HG02852 (cell line): ENCODE measurements at regions not wholly inside any gene's neighbourhood (a gene's known extent, or its start where the extent isn't known, plus 50 kb on each side); places are given as distances from the start of the nearest gene placed in this dataset.

ENCODE experiments used
- ATAC-seq: cut with Tn5 transposase; IDR thresholded peaks from one replicate; pipeline ENCODE4 v1.9.1; 2021; ENCODE audit warnings: mild to moderate bottlenecking, moderate library complexity; ENCODE audit not compliant: unreplicated experiment

- ATAC-seq: no peak
Observed at GRCh38 chr2:13576406-13577036, 859.8 kb downstream of the TRIB2 start.

DNA sequence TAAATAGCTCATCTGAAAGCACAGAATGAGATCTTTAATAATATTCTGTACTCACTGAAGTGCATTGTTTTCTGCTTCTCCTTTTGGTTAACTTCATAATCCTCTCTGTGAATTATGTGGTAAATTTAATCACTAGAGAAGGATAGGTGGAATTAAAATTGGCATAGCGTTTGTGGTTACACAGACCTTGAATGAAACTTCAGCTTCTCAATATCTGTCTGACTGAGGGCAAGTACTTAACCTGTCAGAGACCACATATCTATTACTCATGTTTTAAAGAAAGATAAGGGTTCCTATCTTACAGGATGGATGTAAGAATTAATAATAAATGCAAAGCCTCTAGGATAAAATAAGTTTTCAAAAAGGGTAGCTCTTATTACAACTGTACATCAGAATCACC is 861.8 kb downstream of the TRIB2 start:
- no peak for ATAC-seq

DNA sequence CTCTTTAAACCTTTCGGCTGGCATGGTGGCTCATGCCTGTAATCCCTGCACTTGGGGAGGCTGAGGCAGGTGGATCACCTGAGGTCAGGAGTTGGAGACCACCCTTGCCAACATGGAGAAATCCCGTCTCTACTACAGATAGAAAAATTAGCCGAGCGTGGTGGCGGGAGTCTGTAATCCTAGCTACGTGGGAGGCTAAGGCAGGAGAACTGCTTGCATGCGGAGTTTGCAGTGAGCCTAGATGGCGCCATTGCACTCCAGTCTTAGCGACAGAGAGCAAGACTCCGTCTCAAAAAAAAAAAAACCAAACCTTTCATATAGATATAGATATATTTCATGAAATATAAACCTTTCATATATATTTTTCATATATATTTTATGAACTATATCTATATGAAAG is 864.7 kb downstream of the TRIB2 start:
- ATAC-seq: no peak

DNA sequence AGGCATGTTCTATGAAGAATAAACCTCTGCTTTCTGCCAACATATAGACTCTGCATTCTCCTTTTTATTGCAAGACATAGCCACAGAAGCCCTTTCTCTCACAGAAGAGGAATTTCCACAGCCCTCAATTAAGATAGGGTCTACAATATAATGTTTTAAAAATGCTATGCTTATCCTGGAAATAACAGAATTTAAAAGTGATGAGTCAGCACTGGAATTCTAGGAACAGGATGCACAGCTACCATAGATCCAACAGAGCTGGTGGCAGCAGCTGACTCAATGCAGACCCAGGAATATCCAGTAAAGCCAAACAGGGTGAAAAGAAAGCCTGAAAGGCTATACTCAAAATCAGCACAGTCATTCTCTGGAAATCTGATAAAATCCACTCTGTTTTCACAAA is 866.9 kb downstream of the TRIB2 start:
- no peak for ATAC-seq

- no peak for ATAC-seq
Observed at GRCh38 chr2:13584020-13584419, 867.3 kb downstream of the TRIB2 start.

DNA sequence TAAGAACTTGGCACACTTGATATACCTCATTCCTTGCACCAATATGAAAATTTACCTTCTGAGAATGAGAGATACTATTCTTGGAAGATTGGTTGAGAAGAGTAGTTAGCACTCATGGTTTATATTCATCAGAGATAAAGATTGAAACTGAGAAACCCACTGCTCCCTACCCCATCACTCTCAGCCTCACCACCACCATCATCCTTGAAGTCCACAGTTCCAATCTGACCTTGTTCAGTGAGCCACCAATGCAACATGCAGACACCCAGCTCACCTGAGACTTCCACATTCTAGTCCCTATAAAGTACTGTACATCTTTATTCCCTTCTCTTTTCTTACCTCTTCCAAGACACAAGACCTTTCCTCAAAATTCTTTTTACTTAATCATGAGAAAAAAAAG is 869.0 kb downstream of the TRIB2 start:
- no peak for ATAC-seq

GRCh38 chr2:13596233-13596632 is 879.5 kb downstream of the TRIB2 start:
- ATAC-seq: no peak

- no peak for ATAC-seq
Observed at GRCh38 chr2:13597176-13597575, 880.4 kb downstream of the TRIB2 start.

GRCh38 chr2:13601506-13601905 is 884.8 kb downstream of the TRIB2 start:
- no peak for ATAC-seq

- ATAC-seq: no peak
Observed at GRCh38 chr2:13604951-13605661, 888.4 kb downstream of the TRIB2 start.

- peak; percentile 45 for ATAC-seq
Observed at GRCh38 chr2:13607139-13607538, 890.4 kb downstream of the TRIB2 start.

DNA sequence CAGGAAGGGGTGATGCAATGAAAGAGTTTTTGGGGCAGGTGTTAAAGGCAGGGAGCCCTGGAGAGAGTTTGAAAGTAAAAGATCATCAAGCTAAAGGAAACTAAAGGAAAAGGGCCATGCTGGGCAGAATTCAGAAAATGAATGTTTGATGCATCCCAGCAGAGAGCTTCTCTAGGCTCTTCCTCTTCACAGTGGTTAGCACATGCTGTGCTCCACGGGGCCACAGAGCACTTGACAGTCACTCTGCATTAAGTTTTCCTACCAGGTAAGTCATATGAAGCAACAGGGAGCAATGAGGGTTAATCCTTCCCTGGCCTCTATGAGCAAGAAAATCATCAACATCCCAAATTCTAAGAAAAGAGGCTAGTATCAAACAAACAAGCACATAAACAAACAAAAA is 895.2 kb downstream of the TRIB2 start:
- no peak for ATAC-seq

DNA sequence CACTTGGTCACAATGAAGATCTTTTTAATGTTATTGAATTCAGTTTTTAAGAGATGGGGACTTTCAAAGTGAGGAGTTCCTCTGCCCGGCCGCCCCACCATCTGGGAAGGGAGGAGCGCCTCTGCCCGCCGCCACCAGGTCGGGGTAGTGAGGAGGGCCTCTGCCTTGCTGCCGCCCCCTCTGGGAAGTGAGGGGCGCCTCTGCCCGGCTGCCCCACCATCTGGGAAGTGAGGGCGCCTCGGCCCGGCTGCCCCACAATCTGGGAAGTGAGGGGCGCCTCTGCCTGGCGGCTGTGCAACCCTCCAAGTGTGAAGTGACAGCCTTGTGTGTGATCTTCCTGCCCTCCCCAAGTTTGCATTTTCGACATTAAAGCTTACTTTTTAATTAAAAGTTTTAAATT is 899.3 kb downstream of the TRIB2 start:
- no peak for ATAC-seq

GRCh38 chr2:13616616-13617015 is 899.9 kb downstream of the TRIB2 start:
- no peak for ATAC-seq

GRCh38 chr2:13628122-13628521 is 911.4 kb downstream of the TRIB2 start:
- no peak for ATAC-seq

DNA sequence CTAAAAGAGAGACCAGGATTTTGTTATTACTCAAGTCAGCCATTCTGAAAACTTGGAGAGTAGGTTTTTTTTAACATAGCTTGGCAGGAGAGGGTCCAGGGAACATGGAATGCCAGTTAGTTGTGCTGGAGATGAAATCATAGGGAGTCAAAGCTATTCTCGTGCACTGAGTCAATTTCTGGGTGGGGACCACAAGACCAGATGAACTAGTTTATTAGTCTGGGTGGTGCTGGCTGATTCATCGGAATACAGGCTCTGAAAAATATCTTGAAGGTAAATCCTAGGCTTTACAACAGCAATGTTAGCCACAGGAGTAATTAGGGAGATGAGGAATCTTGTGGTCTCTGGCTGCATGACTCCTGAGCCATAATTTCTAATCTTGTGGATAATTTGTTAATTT is 921.4 kb downstream of the TRIB2 start:
- ATAC-seq: no peak

GRCh38 chr2:13649918-13650317 is 933.2 kb downstream of the TRIB2 start:
- ATAC-seq: no peak

DNA sequence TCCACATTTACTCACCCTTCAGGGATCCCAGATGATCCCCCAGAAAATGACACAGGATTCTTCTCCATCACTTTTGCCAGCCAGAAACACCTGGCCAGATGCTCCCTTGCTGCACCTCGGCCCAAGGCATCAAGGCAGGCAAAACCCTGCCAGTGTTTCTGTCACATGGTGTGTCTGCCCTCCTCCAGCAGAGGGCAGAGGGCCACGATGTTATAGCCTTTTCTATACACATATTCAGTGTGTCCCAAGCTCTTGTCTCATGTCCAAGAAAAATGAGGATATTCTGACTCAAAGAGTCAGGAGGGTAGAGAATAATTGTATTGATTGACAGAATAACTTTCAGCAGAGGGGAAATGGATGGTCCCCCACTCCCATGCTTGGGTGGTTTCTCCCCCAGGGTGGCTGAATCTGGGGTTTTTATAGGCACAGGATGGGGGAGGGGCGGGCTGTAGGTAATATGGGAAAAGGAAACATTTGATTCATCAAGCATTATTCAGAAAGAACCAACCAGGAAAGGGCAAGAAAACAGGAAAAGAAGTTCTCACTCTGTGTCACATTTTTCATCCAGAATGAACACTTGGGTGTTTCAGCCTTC is 933.9 kb downstream of the TRIB2 start:
- no peak for ATAC-seq

GRCh38 chr2:13651684-13652131 is 935.0 kb downstream of the TRIB2 start:
- ATAC-seq: no peak

DNA sequence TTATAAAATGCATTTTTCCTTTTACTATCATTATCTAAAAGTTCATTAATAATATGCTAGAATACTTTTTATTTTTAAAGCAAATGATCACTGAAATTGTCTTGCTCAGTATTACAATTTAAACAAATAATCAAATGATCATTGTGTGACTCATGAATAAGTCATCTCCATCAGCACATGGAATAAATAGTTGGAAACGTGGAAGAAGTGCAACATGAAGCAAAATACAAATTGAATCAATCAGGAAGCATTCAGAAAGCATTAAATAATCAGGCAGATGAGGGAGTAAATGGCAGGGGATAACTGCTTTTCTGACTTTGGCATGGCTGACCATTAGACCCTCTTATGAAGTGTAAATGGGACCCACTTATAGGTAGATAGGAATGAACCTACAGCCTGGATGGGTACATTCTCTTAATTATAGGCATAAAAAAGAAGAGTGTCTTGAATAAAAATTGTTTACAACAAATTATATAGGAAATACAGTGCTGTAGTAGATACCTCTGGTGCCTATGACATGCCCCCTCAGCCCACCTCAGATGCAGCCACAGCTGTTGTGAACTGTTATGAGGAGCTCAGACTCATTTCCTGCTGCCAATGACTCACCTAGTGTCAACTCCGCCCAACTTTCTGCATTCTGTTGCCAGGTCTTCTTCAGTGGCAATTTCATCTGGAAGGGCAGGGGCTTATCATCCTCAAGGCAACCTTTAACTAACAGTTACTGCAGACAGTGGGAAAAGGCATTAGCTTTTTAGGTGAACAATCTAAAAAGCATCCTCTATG is 936.0 kb downstream of the TRIB2 start:
- ATAC-seq: no peak

GRCh38 chr2:13654416-13654815 is 937.7 kb downstream of the TRIB2 start:
- no peak for ATAC-seq

GRCh38 chr2:13660231-13660630 is 943.5 kb downstream of the TRIB2 start:
- no peak for ATAC-seq
